H1 (cell line): ENCODE measurements at regions not wholly inside any gene's neighbourhood (a gene's known extent, or its start where the extent isn't known, plus 50 kb on each side); places are given as distances from the start of the nearest gene placed in this dataset.

Source experiments
- CTCF ChIA-PET: fragments of 300-600 bp; sonication (Branson Sonifier 250); formaldehyde crosslinking; loops from one replicate; lab custom pipeline; 2021; ENCODE audit not compliant: partially characterized antibody; lab: Charles Lee
- POLR2A ChIA-PET: fragments of 300-600 bp; sonication (Branson Sonifier 250); formaldehyde crosslinking; loops from one replicate; lab custom pipeline; 2021; ENCODE audit warnings: inconsistent platforms; ENCODE audit not compliant: partially characterized antibody; lab: Charles Lee
- DNase-seq, 2 experiments: peaks; one replicate each; pipeline versions ENCODE4 v3.0.0 to v3.0.0-alpha.2; 2010 to 2022; ENCODE audit warnings: low spot score in 2 of 2, low read depth in 1 of 2, mixed read lengths in 1 of 2
- FAIRE-seq: peaks from 2 replicates; lab custom pipeline; 2011; peaks lifted over from hg19 to GRCh38; lab: Jason Lieb, UNC
- H2AFZ ChIP-seq: 2 replicates; pipeline ENCODE4 v1.8.1; 2012; ENCODE audit warnings: low read length, inconsistent platforms
- H2AK5ac ChIP-seq: 2 replicates; pipeline ENCODE4 v1.6.1; 2013; ENCODE audit warnings: low read depth, low read length
- H2BK120ac ChIP-seq: replicated peaks from 2 replicates; pipeline ENCODE3; 2013; ENCODE audit warnings: low read depth, low read length, inconsistent platforms
- H2BK12ac ChIP-seq: 2 replicates; pipeline ENCODE4 v1.6.1; 2013; ENCODE audit warnings: low read depth, low read length
- H2BK15ac ChIP-seq: 2 replicates; pipeline ENCODE4 v1.6.1; 2013; ENCODE audit warnings: low read length
- H2BK20ac ChIP-seq: 2 replicates; pipeline ENCODE4 v1.6.1; 2013; ENCODE audit warnings: low read length
- H2BK5ac ChIP-seq: 2 replicates; pipeline ENCODE4 v1.6.1; 2013; ENCODE audit warnings: low read depth, low read length
- H3K14ac ChIP-seq: 2 replicates; pipeline ENCODE4 v1.6.1; 2013; ENCODE audit warnings: inconsistent platforms; ENCODE audit not compliant: insufficient read length
- H3K18ac ChIP-seq: 2 replicates; pipeline ENCODE4 v1.6.1; 2013; ENCODE audit warnings: low read length; ENCODE audit errors: extremely low read depth
- H3K23ac ChIP-seq: 2 replicates; pipeline ENCODE4 v1.6.1; 2013; ENCODE audit warnings: inconsistent platforms; ENCODE audit not compliant: insufficient read length
- H3K23me2 ChIP-seq: 2 replicates; pipeline ENCODE4 v1.6.1; 2013; ENCODE audit warnings: low read depth, low read length
- H3K27ac ChIP-seq: 2 replicates; pipeline ENCODE4 v1.6.1; 2011; ENCODE audit warnings: low read depth, low read length, inconsistent platforms
- H3K27me3 ChIP-seq, 4 experiments: replicated peaks in 1 of 4; 1 replicate in 1 of 4; 2 replicates in 3 of 4; pipeline versions ENCODE4 v1.6.1 to v1.8.1; 2011 to 2013; ENCODE audit warnings: low read length in 3 of 4, mild to moderate bottlenecking in 3 of 4, inconsistent platforms in 2 of 4, mixed read lengths in 2 of 4, moderate library complexity in 1 of 4; ENCODE audit not compliant: control insufficient read depth in 3 of 4, insufficient read depth in 3 of 4; ENCODE audit errors: extremely low read depth in 1 of 4
- H3K36me3 ChIP-seq, 4 experiments: 2 replicates each; pipeline versions ENCODE4 v1.6.1 to v1.8.1; 2011 to 2013; ENCODE audit warnings: mild to moderate bottlenecking in 4 of 4, low read length in 3 of 4, moderate library complexity in 2 of 4, control low read depth in 1 of 4, inconsistent platforms in 1 of 4; ENCODE audit not compliant: insufficient read depth in 4 of 4, control insufficient read depth in 2 of 4
- H3K4ac ChIP-seq: replicated peaks from 2 replicates; pipeline ENCODE3; 2013; ENCODE audit warnings: low read length, low read depth, mixed read lengths, inconsistent platforms; ENCODE audit not compliant: insufficient read length
- H3K4me1 ChIP-seq, 4 experiments: replicated peaks in 1 of 4; 1 replicate in 1 of 4; 2 replicates in 3 of 4; pipeline versions ENCODE4 v1.6.1 to v1.8.1; 2011 to 2013; ENCODE audit warnings: low read length in 3 of 4, inconsistent platforms in 2 of 4, mixed read lengths in 1 of 4; ENCODE audit not compliant: insufficient read depth in 4 of 4, control insufficient read depth in 3 of 4
- H3K4me2 ChIP-seq, 2 experiments: 2 replicates each; pipeline versions ENCODE4 v1.6.1 to v1.8.1; 2011 to 2013; ENCODE audit warnings: low read depth in 2 of 2, low read length in 2 of 2, control low read depth in 1 of 2, inconsistent platforms in 1 of 2, mild to moderate bottlenecking in 1 of 2; ENCODE audit not compliant: insufficient read depth in 1 of 2
- H3K4me3 ChIP-seq, 4 experiments: fragments of 200-600, 300-600 bp in 1 of 4; sonication (generic), shearing (Covaris generic), sonication (Bioruptor Twin) in 1 of 4; 2 replicates each; pipeline versions ENCODE4 v1.5.1 to v1.8.1; 2011 to 2016; ENCODE audit warnings: low read length in 4 of 4, low read depth in 3 of 4, control low read depth in 2 of 4, inconsistent platforms in 2 of 4, mild to moderate bottlenecking in 2 of 4, mixed read lengths in 1 of 4, moderate library complexity in 1 of 4; ENCODE audit not compliant: insufficient read depth in 2 of 4; ENCODE audit errors: extremely low read depth in 1 of 4
- H3K56ac ChIP-seq: replicated peaks from 2 replicates; pipeline ENCODE3; 2013; ENCODE audit warnings: low read depth, mild to moderate bottlenecking, mixed read lengths, low read length, inconsistent platforms; ENCODE audit not compliant: insufficient read length
- H3K79me1 ChIP-seq: 2 replicates; pipeline ENCODE4 v1.6.1; 2013; ENCODE audit warnings: low read depth, low read length, control low read depth
- H3K79me2 ChIP-seq, 2 experiments: 2 replicates each; pipeline versions ENCODE4 v1.6.1 to v1.8.1; 2012 to 2013; ENCODE audit warnings: low read length in 2 of 2, mild to moderate bottlenecking in 2 of 2, inconsistent platforms in 1 of 2; ENCODE audit not compliant: insufficient read depth in 2 of 2, control insufficient read depth in 1 of 2
- H3K9ac ChIP-seq, 4 experiments: replicated peaks in 1 of 4; 1 replicate in 1 of 4; 2 replicates in 3 of 4; pipeline versions ENCODE4 v1.6.1 to v1.8.1; 2011 to 2013; ENCODE audit warnings: low read depth in 3 of 4, low read length in 3 of 4, control low read depth in 2 of 4, mild to moderate bottlenecking in 2 of 4, moderate library complexity in 2 of 4, inconsistent platforms in 1 of 4; ENCODE audit errors: extremely low read depth in 1 of 4
- H3K9me3 ChIP-seq, 2 experiments: 2 replicates each; pipeline versions ENCODE4 v1.6.1 to v1.8.1; 2012 to 2013; ENCODE audit warnings: mild to moderate bottlenecking in 2 of 2, moderate library complexity in 2 of 2, control low read depth in 1 of 2, inconsistent platforms in 1 of 2, low read depth in 1 of 2, low read length in 1 of 2, mixed read lengths in 1 of 2; ENCODE audit not compliant: insufficient read depth in 2 of 2
- H4K20me1 ChIP-seq, 2 experiments: replicated peaks in 1 of 2; 2 replicates each; pipeline versions ENCODE3 to v1.8.1; 2011 to 2013; ENCODE audit warnings: inconsistent platforms in 2 of 2, low read length in 2 of 2, mild to moderate bottlenecking in 1 of 2; ENCODE audit not compliant: insufficient read depth in 2 of 2, control insufficient read depth in 1 of 2
- H4K5ac ChIP-seq: 2 replicates; pipeline ENCODE4 v1.6.1; 2013; ENCODE audit warnings: low read length, low read depth, mixed read lengths, inconsistent platforms; ENCODE audit not compliant: insufficient read length
- H4K8ac ChIP-seq: 2 replicates; pipeline ENCODE4 v1.8.0; 2013; ENCODE audit warnings: mild to moderate bottlenecking, moderate library complexity, low read length, inconsistent platforms; ENCODE audit not compliant: insufficient read depth; ENCODE audit errors: extremely low read depth
- H4K91ac ChIP-seq: replicated peaks from 2 replicates; pipeline ENCODE3; 2013; ENCODE audit warnings: low read length, mixed read lengths, inconsistent platforms; ENCODE audit not compliant: insufficient read length
- ATF2 ChIP-seq: IDR thresholded peaks from 2 replicates; pipeline ENCODE4 v1.6.1; 2012; ENCODE audit warnings: low read length, inconsistent platforms
- BRCA1 ChIP-seq: IDR thresholded peaks from 2 replicates; pipeline ENCODE4 v1.6.1; 2012; ENCODE audit warnings: low read depth, low read length, improper control_type of control experiment
- CEBPB ChIP-seq: IDR thresholded peaks from 2 replicates; pipeline ENCODE4 v1.6.1; 2012; ENCODE audit warnings: low read depth, low read length
- CHD2 ChIP-seq: IDR thresholded peaks from 2 replicates; pipeline ENCODE4 v1.6.1; 2012; ENCODE audit warnings: low read length, improper control_type of control experiment
- CREB1 ChIP-seq: IDR thresholded peaks from 2 replicates; pipeline ENCODE4 v1.6.1; 2012; ENCODE audit warnings: inconsistent platforms
- EGR1 ChIP-seq: IDR thresholded peaks from 2 replicates; pipeline ENCODE4 v1.6.1; 2011; ENCODE audit warnings: low read depth, low read length, borderline replicate concordance
- MAFK ChIP-seq: IDR thresholded peaks from 2 replicates; pipeline ENCODE4 v1.6.1; 2012; ENCODE audit warnings: low read depth, mild to moderate bottlenecking, improper control_type of control experiment, low read length
- NANOG ChIP-seq: IDR thresholded peaks from 2 replicates; pipeline ENCODE4 v1.6.1; 2011; ENCODE audit warnings: low read length, low read depth, mild to moderate bottlenecking, inconsistent platforms; ENCODE audit not compliant: insufficient read depth, poor library complexity, severe bottlenecking
- NRF1 ChIP-seq: IDR thresholded peaks from 2 replicates; pipeline ENCODE4 v1.6.1; 2011; ENCODE audit warnings: mild to moderate bottlenecking, low read depth, low read length, improper control_type of control experiment
- POLR2AphosphoS5 ChIP-seq: IDR thresholded peaks from 2 replicates; pipeline ENCODE4 v1.6.1; 2011; ENCODE audit warnings: low read depth, low read length
- RXRA ChIP-seq: IDR thresholded peaks from 2 replicates; pipeline ENCODE4 v1.6.1; 2011; ENCODE audit warnings: low read depth, mild to moderate bottlenecking, low read length, moderate library complexity; ENCODE audit not compliant: insufficient read depth
- SRF ChIP-seq: IDR thresholded peaks from 2 replicates; pipeline ENCODE4 v1.6.1; 2011; ENCODE audit warnings: mild to moderate bottlenecking, low read depth, low read length, moderate library complexity
- TCF12 ChIP-seq: IDR thresholded peaks from 2 replicates; pipeline ENCODE4 v1.6.1; 2011; ENCODE audit warnings: low read depth, mild to moderate bottlenecking, low read length
- WGBS, 2 experiments: shearing (Covaris generic) in 1 of 2; methylation state at CpG; one replicate each; pipeline versions ENCODE4 v1.1.6 to v1.1.7; 2013 to 2015; ENCODE audit warnings: low lambda C conversion rate in 2 of 2, mixed read lengths in 2 of 2, inconsistent platforms in 1 of 2, low coverage in 1 of 2, missing lambda C conversion rate in 1 of 2; ENCODE audit not compliant: insufficient replicate concordance in 2 of 2, insufficient coverage in 1 of 2, insufficient read length in 1 of 2; ENCODE audit errors: extremely low coverage in 1 of 2, missing lambda C conversion rate in 1 of 2; 5-methylcytosine and 5-hydroxymethylcytosine counted together

GRCh38 chr1:159647616-159648015 is 60.0 kb downstream of the APCS start:
- Histone ChIP-seq H3K9ac (no peak overlapping the region), H3K27me3 (no peaks in the 10 kb centered on the region), H3K18ac (no peak overlapping the region), H4K91ac (no peak overlapping the region), H2BK15ac (no peak overlapping the region), H3K27ac (no peak overlapping the region), H3K4ac (no peak overlapping the region), H2BK5ac (no peak overlapping the region), H3K23me2 (no peaks in the 10 kb centered on the region), H3K4me1 (no peaks in the 10 kb centered on the region), H3K9me3 (peaks cover 36 to 49% of the 10 kb centered on the region in 2 experiments), H3K4me2 (no peak overlapping the region), H2AK5ac (no peak overlapping the region), H3K4me3 (no peak overlapping the region), H4K5ac (no peak overlapping the region), H4K20me1 (no peaks in the 10 kb centered on the region), H3K79me2 (no peaks in the 10 kb centered on the region), H3K23ac (no peak overlapping the region), H2BK12ac (no peak overlapping the region), H3K79me1 (no peaks in the 10 kb centered on the region), H2BK120ac (no peak overlapping the region), H3K14ac (no peak overlapping the region), H4K8ac (no peak overlapping the region), H3K56ac (no peak overlapping the region), H3K36me3 (no peaks in the 10 kb centered on the region), H2AFZ (no peak overlapping the region), H2BK20ac (no peak overlapping the region)
- CTCF ChIA-PET = no interaction called here
- no peak for FAIRE-seq
- POLR2A ChIA-PET = no interaction called here
- DNase-seq = no peak
- WGBS, 2 experiments = 48% methylated on average over 2 of the region's 2 CpGs; no CpG with 5 or more reads in 1 of the 2 experiments
- TF ChIP-seq NRF1 = no peak
- TF ChIP-seq NANOG = no peak
- TF ChIP-seq CHD2 = no peak
- TF ChIP-seq EGR1 = no peak
- no peak for TF ChIP-seq CREB1
- no peak for TF ChIP-seq CEBPB
- TF ChIP-seq ATF2 = no peak
- TF ChIP-seq SRF = no peak
- TF ChIP-seq RXRA = no peak
- no peak for TF ChIP-seq BRCA1
- no peak for TF ChIP-seq POLR2AphosphoS5
- no peak for TF ChIP-seq TCF12
- no peak for TF ChIP-seq MAFK
